HL-60 (cell line): ENCODE measurements at regions not wholly inside any gene's neighbourhood (a gene's known extent, or its start where the extent isn't known, plus 50 kb on each side); places are given as distances from the start of the nearest gene placed in this dataset.

ENCODE experiments used
- DNase-seq, 2 experiments: peaks; one replicate each; pipeline ENCODE4 v3.0.0-alpha.2; 2010 to 2020; ENCODE audit warnings: low read depth in 1 of 2, low spot score in 1 of 2
- H3K27ac ChIP-seq: fragments of 250-450 bp; sonication (Bioruptor Pico); replicated peaks from 2 replicates; pipeline ENCODE4 v1.5.1; 2020; ENCODE audit warnings: mild to moderate bottlenecking, moderate library complexity
- H3K27me3 ChIP-seq: fragments of 250-450 bp; sonication (Bioruptor Pico); 2 replicates; pipeline ENCODE4 v1.5.1; 2021; ENCODE audit warnings: mild to moderate bottlenecking, moderate library complexity; ENCODE audit not compliant: insufficient read depth, poor library complexity, severe bottlenecking
- H3K4me3 ChIP-seq: replicated peaks from 2 replicates; pipeline ENCODE4 v1.5.1; 2011; ENCODE audit warnings: mild to moderate bottlenecking, control low read depth, low read length; ENCODE audit not compliant: insufficient read depth
- GABPA ChIP-seq: IDR thresholded peaks from 2 replicates; pipeline ENCODE4 v1.6.1; 2012; ENCODE audit warnings: low read depth
- POLR2AphosphoS5 ChIP-seq: IDR thresholded peaks from 2 replicates; pipeline ENCODE4 v1.6.1; 2012; ENCODE audit warnings: low read depth
- SPI1 ChIP-seq: IDR thresholded peaks from 2 replicates; pipeline ENCODE4 v1.6.1; 2012; ENCODE audit warnings: low read depth, mild to moderate bottlenecking, borderline replicate concordance
- TF ChIP-seq, protein P1 (sequence below): IDR thresholded peaks from one replicate; pipeline ENCODE4 v1.5.1; 2011; ENCODE audit warnings: low read length, control low read depth, inconsistent platforms; ENCODE audit not compliant: insufficient read depth
- TF ChIP-seq, protein P2 (sequence below): IDR thresholded peaks from 2 replicates; pipeline ENCODE4 v1.6.1; 2012; ENCODE audit warnings: low read depth; ENCODE audit not compliant: insufficient replicate concordance

DNA sequence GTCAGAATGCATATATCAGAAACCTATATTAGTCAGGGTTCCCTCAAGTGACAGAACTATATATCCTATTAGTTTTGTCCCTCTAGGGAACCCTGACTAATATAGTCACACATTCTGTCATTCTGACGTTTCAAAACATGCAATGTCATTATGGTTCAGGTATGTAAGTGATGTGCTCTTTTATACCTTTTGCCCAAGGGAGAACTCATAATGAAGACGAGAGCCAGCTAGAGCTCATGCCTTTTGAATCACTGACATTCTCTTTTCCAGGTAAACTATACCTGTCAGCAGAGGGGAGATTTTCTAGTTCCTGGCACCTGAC is 576.7 kb downstream of the LRRC70 start:
- Histone ChIP-seq H3K27ac (no peak overlapping the region), H3K27me3 (no peaks in the 10 kb centered on the region), H3K4me3 (no peak overlapping the region)
- TF ChIP-seq, protein P1, sequence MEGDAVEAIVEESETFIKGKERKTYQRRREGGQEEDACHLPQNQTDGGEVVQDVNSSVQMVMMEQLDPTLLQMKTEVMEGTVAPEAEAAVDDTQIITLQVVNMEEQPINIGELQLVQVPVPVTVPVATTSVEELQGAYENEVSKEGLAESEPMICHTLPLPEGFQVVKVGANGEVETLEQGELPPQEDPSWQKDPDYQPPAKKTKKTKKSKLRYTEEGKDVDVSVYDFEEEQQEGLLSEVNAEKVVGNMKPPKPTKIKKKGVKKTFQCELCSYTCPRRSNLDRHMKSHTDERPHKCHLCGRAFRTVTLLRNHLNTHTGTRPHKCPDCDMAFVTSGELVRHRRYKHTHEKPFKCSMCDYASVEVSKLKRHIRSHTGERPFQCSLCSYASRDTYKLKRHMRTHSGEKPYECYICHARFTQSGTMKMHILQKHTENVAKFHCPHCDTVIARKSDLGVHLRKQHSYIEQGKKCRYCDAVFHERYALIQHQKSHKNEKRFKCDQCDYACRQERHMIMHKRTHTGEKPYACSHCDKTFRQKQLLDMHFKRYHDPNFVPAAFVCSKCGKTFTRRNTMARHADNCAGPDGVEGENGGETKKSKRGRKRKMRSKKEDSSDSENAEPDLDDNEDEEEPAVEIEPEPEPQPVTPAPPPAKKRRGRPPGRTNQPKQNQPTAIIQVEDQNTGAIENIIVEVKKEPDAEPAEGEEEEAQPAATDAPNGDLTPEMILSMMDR = no peak
- TF ChIP-seq SPI1 (no peak), POLR2AphosphoS5 (no peak), GABPA (no peak)
- TF ChIP-seq, protein P2, sequence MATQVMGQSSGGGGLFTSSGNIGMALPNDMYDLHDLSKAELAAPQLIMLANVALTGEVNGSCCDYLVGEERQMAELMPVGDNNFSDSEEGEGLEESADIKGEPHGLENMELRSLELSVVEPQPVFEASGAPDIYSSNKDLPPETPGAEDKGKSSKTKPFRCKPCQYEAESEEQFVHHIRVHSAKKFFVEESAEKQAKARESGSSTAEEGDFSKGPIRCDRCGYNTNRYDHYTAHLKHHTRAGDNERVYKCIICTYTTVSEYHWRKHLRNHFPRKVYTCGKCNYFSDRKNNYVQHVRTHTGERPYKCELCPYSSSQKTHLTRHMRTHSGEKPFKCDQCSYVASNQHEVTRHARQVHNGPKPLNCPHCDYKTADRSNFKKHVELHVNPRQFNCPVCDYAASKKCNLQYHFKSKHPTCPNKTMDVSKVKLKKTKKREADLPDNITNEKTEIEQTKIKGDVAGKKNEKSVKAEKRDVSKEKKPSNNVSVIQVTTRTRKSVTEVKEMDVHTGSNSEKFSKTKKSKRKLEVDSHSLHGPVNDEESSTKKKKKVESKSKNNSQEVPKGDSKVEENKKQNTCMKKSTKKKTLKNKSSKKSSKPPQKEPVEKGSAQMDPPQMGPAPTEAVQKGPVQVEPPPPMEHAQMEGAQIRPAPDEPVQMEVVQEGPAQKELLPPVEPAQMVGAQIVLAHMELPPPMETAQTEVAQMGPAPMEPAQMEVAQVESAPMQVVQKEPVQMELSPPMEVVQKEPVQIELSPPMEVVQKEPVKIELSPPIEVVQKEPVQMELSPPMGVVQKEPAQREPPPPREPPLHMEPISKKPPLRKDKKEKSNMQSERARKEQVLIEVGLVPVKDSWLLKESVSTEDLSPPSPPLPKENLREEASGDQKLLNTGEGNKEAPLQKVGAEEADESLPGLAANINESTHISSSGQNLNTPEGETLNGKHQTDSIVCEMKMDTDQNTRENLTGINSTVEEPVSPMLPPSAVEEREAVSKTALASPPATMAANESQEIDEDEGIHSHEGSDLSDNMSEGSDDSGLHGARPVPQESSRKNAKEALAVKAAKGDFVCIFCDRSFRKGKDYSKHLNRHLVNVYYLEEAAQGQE = no peak
- no peak for DNase-seq

DNA sequence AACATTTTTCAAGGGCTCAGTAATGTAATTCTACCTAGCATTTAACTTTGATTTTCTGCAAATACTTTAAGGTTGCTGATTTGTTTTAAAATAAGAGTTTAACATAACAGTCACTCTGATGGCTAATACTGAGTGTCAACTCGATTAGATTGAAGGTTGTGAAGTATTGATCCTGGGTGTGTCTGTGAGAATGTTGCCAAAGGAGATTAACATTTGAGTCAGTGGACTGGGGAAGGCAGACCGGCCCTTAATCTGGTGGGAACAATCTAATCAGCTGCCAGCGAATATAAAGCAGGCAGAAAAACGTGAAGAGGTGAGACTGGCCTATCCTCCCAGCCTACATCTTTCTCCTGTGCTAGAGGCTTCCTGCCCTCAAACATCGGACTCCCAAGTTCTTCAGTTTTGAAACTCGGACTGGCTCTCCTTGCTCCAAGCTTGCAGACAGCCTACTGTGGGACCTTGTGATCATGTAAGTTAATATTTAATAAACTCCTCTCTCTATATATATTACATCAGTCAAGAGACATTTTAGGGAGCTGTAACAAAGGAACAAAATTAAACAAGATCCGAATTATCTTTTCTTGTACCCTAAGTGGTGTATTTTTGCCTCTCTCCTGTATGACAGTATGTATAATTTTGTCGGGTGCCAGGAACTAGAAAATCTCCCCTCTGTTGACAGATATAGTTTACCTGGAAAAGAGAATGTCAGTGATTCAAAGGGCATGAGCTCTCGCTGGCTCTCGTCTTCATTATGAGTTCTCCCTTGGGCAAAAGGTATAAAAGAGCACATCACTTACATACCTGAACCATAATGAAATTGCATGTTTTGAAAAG is 576.1 kb downstream of the LRRC70 start:
- DNase-seq = no peak
- TF ChIP-seq, protein P1 = no peak
- TF ChIP-seq POLR2AphosphoS5 (no peak), SPI1 (no peak), GABPA (no peak)
- TF ChIP-seq, protein P2 = no peak
- no peak overlapping the region for H3K27ac ChIP-seq
- H3K4me3 ChIP-seq = no peak overlapping the region
- H3K27me3 ChIP-seq = no peaks in the 10 kb centered on the region

DNA sequence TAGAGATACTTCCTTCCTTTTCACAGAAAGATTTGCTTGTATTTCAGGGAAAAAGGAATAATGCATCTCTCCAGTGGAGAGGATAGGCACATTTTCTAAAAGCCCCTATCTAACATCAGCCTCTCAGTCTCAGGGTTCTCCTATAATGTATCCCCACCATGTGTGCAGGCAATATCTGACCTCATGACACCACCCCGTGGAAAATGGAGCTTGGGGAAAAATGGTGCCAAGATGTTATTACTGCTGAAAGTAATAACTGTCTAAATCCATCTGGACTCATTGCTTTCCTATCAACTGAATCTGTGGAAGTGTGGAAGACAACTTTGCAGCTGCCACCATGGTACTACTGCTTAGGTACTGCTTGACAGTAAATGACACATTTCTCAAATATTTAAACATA is 574.3 kb downstream of the LRRC70 start:
- Histone ChIP-seq H3K4me3 (no peak overlapping the region), H3K27ac (no peak overlapping the region), H3K27me3 (no peaks in the 10 kb centered on the region)
- TF ChIP-seq, protein P2 = no peak
- DNase-seq = no peak

DNA sequence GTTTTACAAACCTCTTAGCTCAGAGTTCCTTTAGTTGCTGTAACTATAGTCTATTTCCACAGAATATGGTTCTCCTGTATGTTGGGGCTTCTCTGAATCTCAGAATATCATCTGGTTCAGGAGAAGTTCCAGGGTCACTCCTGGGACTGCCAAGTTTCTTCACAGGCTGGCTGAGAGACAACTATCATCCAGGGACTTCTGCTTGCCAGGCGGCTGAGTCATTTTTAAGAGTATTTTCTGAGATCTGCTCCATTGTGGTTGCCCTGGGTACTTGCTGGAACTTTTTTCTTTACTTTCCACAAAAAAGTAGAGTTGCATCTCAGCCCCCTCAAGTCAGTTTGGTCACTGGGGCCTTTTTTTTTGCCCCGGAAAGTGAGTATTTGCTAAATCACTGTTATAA is 566.5 kb downstream of the LRRC70 start:
- TF ChIP-seq, protein P1 = no peak
- TF ChIP-seq, protein P2 = no peak
- no peak for TF ChIP-seq POLR2AphosphoS5
- TF ChIP-seq SPI1 = no peak
- H3K4me3 ChIP-seq = no peak overlapping the region
- no peak for DNase-seq
- H3K27me3 ChIP-seq = no peaks in the 10 kb centered on the region
- H3K27ac ChIP-seq = no peak overlapping the region
